H9 (cell line): ENCODE measurements at regions not wholly inside any gene's neighbourhood (a gene's known extent, or its start where the extent isn't known, plus 50 kb on each side); places are given as distances from the start of the nearest gene placed in this dataset.
A peak's percentile ranks its signal among the peaks of the same experiment; 100 is the strongest.

ENCODE experiments used
- DNase-seq: peaks from one replicate; pipeline ENCODE4 v3.0.0-alpha.2; 2017
- H2AFZ ChIP-seq: one replicate; pipeline ENCODE4 v1.6.1; 2013; ENCODE audit warnings: mild to moderate bottlenecking, low read length, control low read depth, moderate library complexity
- H2AK5ac ChIP-seq: 2 replicates; pipeline ENCODE4 v1.6.1; 2013; ENCODE audit warnings: low read length, control low read depth, mixed read lengths; ENCODE audit not compliant: insufficient read length
- H2BK120ac ChIP-seq: one replicate; pipeline ENCODE4 v1.6.1; 2013; ENCODE audit warnings: low read depth, mild to moderate bottlenecking, low read length, control low read depth, inconsistent platforms; ENCODE audit not compliant: poor library complexity, severe bottlenecking
- H2BK12ac ChIP-seq: 2 replicates; pipeline ENCODE4 v1.6.1; 2013; ENCODE audit warnings: low read length, control low read depth, mixed read lengths, low read depth; ENCODE audit not compliant: insufficient read length
- H2BK15ac ChIP-seq: 2 replicates; pipeline ENCODE4 v1.6.1; 2013; ENCODE audit warnings: low read depth, low read length, control low read depth
- H2BK20ac ChIP-seq: one replicate; pipeline ENCODE4 v1.6.1; 2013; ENCODE audit warnings: low read depth, mild to moderate bottlenecking, low read length, control low read depth, inconsistent platforms; ENCODE audit not compliant: poor library complexity, severe bottlenecking
- H2BK5ac ChIP-seq: 2 replicates; pipeline ENCODE4 v1.6.1; 2013; ENCODE audit warnings: low read length, control low read depth, mixed read lengths; ENCODE audit not compliant: insufficient read length
- H3K14ac ChIP-seq: 2 replicates; pipeline ENCODE4 v1.6.1; 2013; ENCODE audit warnings: low read length, control low read depth; ENCODE audit not compliant: insufficient read depth
- H3K18ac ChIP-seq: 2 replicates; pipeline ENCODE4 v1.6.1; 2013; ENCODE audit warnings: low read depth, mild to moderate bottlenecking, mixed read lengths, low read length, control low read depth; ENCODE audit not compliant: insufficient read length
- H3K23ac ChIP-seq: 2 replicates; pipeline ENCODE4 v1.6.1; 2013; ENCODE audit warnings: low read length, control low read depth, mixed read lengths, low read depth; ENCODE audit not compliant: insufficient read length
- H3K23me2 ChIP-seq: 2 replicates; pipeline ENCODE4 v1.6.1; 2013; ENCODE audit warnings: low read depth, mild to moderate bottlenecking, mixed read lengths, low read length, control low read depth; ENCODE audit not compliant: insufficient read length, poor library complexity, severe bottlenecking
- H3K27ac ChIP-seq: 2 replicates; pipeline ENCODE4 v1.5.1; 2013; ENCODE audit warnings: low read length, control low read depth, mixed read lengths, low read depth; ENCODE audit not compliant: insufficient read length
- H3K27me3 ChIP-seq: 2 replicates; pipeline ENCODE4 v1.6.1; 2013; ENCODE audit warnings: low read length, control low read depth, inconsistent platforms; ENCODE audit not compliant: insufficient read depth
- H3K4ac ChIP-seq: 2 replicates; pipeline ENCODE4 v1.6.1; 2013; ENCODE audit warnings: low read depth, mild to moderate bottlenecking, control low read depth, inconsistent platforms, low read length, moderate library complexity
- H3K4me1 ChIP-seq: 2 replicates; pipeline ENCODE4 v1.6.1; 2013; ENCODE audit warnings: low read length, control low read depth, inconsistent platforms; ENCODE audit not compliant: insufficient read depth
- H3K4me2 ChIP-seq: 2 replicates; pipeline ENCODE4 v1.6.1; 2013; ENCODE audit warnings: low read length, control low read depth, mixed read lengths; ENCODE audit not compliant: insufficient read length, insufficient read depth
- H3K56ac ChIP-seq: 2 replicates; pipeline ENCODE4 v1.6.1; 2013; ENCODE audit warnings: low read depth, mild to moderate bottlenecking, mixed read lengths, low read length, control low read depth; ENCODE audit not compliant: insufficient read length
- H3K79me1 ChIP-seq: 2 replicates; pipeline ENCODE4 v1.6.1; 2013; ENCODE audit warnings: low read depth, mild to moderate bottlenecking, moderate library complexity, low read length, control low read depth, inconsistent platforms; ENCODE audit not compliant: insufficient read depth, poor library complexity, severe bottlenecking
- H3K79me2 ChIP-seq: 2 replicates; pipeline ENCODE4 v1.6.1; 2013; ENCODE audit warnings: low read length, control low read depth, inconsistent platforms; ENCODE audit not compliant: insufficient read depth
- H3K9ac ChIP-seq: 2 replicates; pipeline ENCODE4 v1.6.1; 2013; ENCODE audit warnings: low read length, control low read depth, mixed read lengths; ENCODE audit not compliant: insufficient read length; ENCODE audit errors: extremely low read depth
- H3K9me3 ChIP-seq: one replicate; pipeline ENCODE4 v1.6.1; 2013; ENCODE audit warnings: low read depth, low read length, inconsistent platforms; ENCODE audit not compliant: control insufficient read depth
- H3T11ph ChIP-seq: one replicate; pipeline ENCODE4 v1.6.1; 2013; ENCODE audit warnings: mild to moderate bottlenecking, low read length, control low read depth, inconsistent platforms
- H4K20me1 ChIP-seq: one replicate; pipeline ENCODE4 v1.6.1; 2013; ENCODE audit not compliant: control insufficient read depth, insufficient read length, insufficient read depth
- H4K5ac ChIP-seq: 2 replicates; pipeline ENCODE4 v1.6.1; 2013; ENCODE audit warnings: low read depth, mild to moderate bottlenecking, mixed read lengths, low read length, control low read depth; ENCODE audit not compliant: insufficient read length
- H4K8ac ChIP-seq: replicated peaks from 2 replicates; pipeline ENCODE4 v1.6.1; 2013; ENCODE audit warnings: low read length, control low read depth, mixed read lengths, low read depth; ENCODE audit not compliant: insufficient read length
- H4K91ac ChIP-seq: 2 replicates; pipeline ENCODE4 v1.6.1; 2013; ENCODE audit warnings: low read depth, mild to moderate bottlenecking, moderate library complexity, mixed read lengths, low read length, control low read depth; ENCODE audit not compliant: insufficient read length
- H3K27ac Mint-ChIP-seq, 3 experiments: 2 replicates in 2 of 3; 3 replicates in 1 of 3; pipeline ENCODE4 v1.8.0; 2020 to 2021; ENCODE audit warnings: mixed read lengths in 3 of 3, mild to moderate bottlenecking in 1 of 3, moderate library complexity in 1 of 3
- H3K27me3 Mint-ChIP-seq: 2 replicates; pipeline ENCODE4 v1.8.0; 2021; ENCODE audit warnings: low read depth, mild to moderate bottlenecking, moderate library complexity, mixed read lengths
- H3K36me3 Mint-ChIP-seq, 3 experiments: 2 replicates in 2 of 3; 3 replicates in 1 of 3; pipeline ENCODE4 v1.8.0; 2020 to 2021; ENCODE audit warnings: low read depth in 3 of 3, mixed read lengths in 3 of 3; ENCODE audit not compliant: insufficient read depth in 1 of 3
- H3K4me1 Mint-ChIP-seq, 2 experiments: 2 replicates each; pipeline ENCODE4 v1.8.0; 2020; ENCODE audit warnings: mixed read lengths in 2 of 2
- H3K4me3 Mint-ChIP-seq, 2 experiments: 2 replicates in 1 of 2; 3 replicates in 1 of 2; pipeline ENCODE4 v1.8.0; 2020 to 2021; ENCODE audit warnings: mild to moderate bottlenecking in 2 of 2, mixed read lengths in 2 of 2, moderate library complexity in 1 of 2
- H3K9me3 Mint-ChIP-seq, 2 experiments: 2 replicates in 1 of 2; 3 replicates in 1 of 2; pipeline ENCODE4 v1.8.0; 2020; ENCODE audit warnings: mild to moderate bottlenecking in 2 of 2, mixed read lengths in 2 of 2, moderate library complexity in 1 of 2
- WGBS: extraction: QIAGEN DNeasy Blood & Tissue Kit; methylation state at CpG from one replicate; pipeline ENCODE4 v1.1.7; 2013; ENCODE audit warnings: missing lambda C conversion rate, low lambda C conversion rate, mixed read lengths; ENCODE audit not compliant: insufficient read length; ENCODE audit errors: extremely low coverage; 5-methylcytosine and 5-hydroxymethylcytosine counted together
- TF ChIP-seq, protein P1 (sequence below): fragments of 200-600 bp; sonication (generic); conservative IDR thresholded peaks from 3 replicates; pipeline ENCODE4 v1.8.0; 2021; ENCODE audit warnings: antibody characterized with exemption, mild to moderate bottlenecking

GRCh38 chr2:20514596-20515269, 67.9 kb downstream of the RHOB start:
- Histone ChIP-seq H3K9ac (no peak overlapping the region), H3K27ac (no peak overlapping the region), H3K4me2 (no peak overlapping the region), H4K91ac (no peak overlapping the region), H3K4me1 (no peaks in the 10 kb centered on the region; the same call in 1 of the 2 replicates), H2AFZ (no peak overlapping the region), H3T11ph (no peak overlapping the region), H2BK20ac (no peak overlapping the region), H3K23ac (no peak overlapping the region), H3K14ac (no peak overlapping the region), H4K5ac (no peak overlapping the region), H3K4ac (no peak overlapping the region), H3K56ac (no peak overlapping the region), H3K23me2 (no peaks in the 10 kb centered on the region), H3K79me1 (no peaks in the 10 kb centered on the region), H3K79me2 (no peaks in the 10 kb centered on the region), H2BK5ac (no peak overlapping the region), H2BK15ac (no peak overlapping the region), H2AK5ac (no peak overlapping the region), H2BK12ac (no peak overlapping the region), H3K9me3 (no peaks in the 10 kb centered on the region), H3K18ac (no peak overlapping the region), H3K27me3 (no peaks in the 10 kb centered on the region), H4K20me1 (no peaks in the 10 kb centered on the region), H4K8ac (no peak overlapping the region), H2BK120ac (no peak overlapping the region)
- peak; percentile 33 for DNase-seq
- Mint-ChIP-seq H3K9me3 (peaks cover 6 to 8% of the 10 kb centered on the region in 2 experiments; a peak in 2 of 5 replicates), H3K4me3 (no peak overlapping the region), H3K36me3 (peaks cover 0 to 6% (median 0%) of the 10 kb centered on the region in 3 experiments; a peak in 2 of 7 replicates), H3K27ac (no peak overlapping the region; a peak in 1 of 7 replicates), H3K27me3 (peaks cover 12% of the 10 kb centered on the region), H3K4me1 (peaks cover 23 to 26% of the 10 kb centered on the region in 2 experiments)
- TF ChIP-seq, protein P1, sequence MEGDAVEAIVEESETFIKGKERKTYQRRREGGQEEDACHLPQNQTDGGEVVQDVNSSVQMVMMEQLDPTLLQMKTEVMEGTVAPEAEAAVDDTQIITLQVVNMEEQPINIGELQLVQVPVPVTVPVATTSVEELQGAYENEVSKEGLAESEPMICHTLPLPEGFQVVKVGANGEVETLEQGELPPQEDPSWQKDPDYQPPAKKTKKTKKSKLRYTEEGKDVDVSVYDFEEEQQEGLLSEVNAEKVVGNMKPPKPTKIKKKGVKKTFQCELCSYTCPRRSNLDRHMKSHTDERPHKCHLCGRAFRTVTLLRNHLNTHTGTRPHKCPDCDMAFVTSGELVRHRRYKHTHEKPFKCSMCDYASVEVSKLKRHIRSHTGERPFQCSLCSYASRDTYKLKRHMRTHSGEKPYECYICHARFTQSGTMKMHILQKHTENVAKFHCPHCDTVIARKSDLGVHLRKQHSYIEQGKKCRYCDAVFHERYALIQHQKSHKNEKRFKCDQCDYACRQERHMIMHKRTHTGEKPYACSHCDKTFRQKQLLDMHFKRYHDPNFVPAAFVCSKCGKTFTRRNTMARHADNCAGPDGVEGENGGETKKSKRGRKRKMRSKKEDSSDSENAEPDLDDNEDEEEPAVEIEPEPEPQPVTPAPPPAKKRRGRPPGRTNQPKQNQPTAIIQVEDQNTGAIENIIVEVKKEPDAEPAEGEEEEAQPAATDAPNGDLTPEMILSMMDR = no peak
- WGBS = no CpG with 5 or more reads among the region's 8 CpGs
